GM19438 (cell line): ENCODE measurements at regions not wholly inside any gene's neighbourhood (a gene's known extent, or its start where the extent isn't known, plus 50 kb on each side); places are given as distances from the start of the nearest gene placed in this dataset.

Experiments
- ATAC-seq: cut with Tn5 transposase; IDR thresholded peaks from one replicate; pipeline ENCODE4 v1.9.1; 2021; ENCODE audit warnings: low read depth; ENCODE audit not compliant: unreplicated experiment

- no peak for ATAC-seq
These were observed 541.4 kb downstream of the TCERG1L start for GRCh38 chr10:130770018-130770630.

DNA sequence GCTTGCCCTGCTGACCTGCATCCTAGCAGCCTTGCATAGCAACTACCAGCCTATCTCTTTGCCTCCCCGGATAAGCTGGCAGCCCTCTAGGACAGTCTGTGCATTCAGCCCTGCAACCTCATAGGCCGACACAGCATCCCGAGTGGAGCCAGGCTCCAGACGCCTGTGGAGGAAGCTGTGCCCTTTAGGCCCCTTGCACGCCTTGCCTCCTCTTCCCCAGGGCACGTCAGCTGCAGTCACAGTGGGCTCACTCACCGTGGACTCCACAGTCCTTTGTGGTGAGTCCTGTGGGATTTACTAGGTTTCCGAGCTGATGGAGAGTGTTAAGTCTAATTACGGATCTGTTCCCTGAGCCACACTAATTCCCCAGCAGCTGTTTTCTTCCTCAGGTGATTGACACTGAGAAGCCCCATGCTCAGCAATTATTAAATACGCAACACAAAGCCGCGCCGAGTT, 540.0 kb downstream of the TCERG1L start:
- ATAC-seq = no peak

DNA sequence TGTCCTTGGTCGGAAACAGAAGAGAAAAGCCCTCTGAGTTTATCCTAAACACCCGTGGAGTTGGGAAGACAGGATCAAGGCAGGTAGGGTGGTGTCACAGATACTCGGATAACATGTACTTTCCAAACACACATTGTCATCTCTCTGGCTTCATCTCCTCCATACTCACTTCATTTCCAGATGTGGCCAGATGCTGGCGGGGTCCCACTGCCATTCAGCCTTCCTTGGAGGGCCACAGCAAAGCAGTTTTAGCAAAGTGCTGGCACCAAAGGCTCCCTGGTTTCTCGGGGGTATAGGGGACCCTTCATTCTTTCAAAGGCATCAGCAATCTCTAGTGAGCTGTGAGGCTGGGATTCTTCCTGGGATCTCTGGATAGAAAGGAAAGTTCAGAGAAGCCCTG, 539.5 kb downstream of the TCERG1L start:
- no peak for ATAC-seq

DNA sequence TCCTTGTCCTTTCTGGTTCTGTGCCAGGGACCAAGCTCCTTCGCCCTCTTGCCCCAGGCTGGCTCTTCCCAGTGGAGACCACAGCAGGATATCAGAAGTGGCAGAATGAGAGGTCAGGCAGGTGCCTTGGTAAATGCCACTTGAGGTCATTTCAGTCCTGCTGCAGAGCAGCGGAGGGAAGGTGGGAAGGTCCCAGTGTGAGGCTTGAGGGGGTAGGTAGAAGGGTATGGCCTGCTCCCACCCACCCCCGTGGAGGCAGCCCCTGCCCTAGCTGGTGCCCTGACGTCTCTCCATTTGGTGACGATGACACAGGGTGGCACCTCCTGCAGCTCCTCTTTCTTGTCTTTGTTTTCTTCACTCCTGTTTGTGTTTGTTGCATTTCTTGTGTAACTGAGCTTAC, 538.8 kb downstream of the TCERG1L start:
- no peak for ATAC-seq

DNA sequence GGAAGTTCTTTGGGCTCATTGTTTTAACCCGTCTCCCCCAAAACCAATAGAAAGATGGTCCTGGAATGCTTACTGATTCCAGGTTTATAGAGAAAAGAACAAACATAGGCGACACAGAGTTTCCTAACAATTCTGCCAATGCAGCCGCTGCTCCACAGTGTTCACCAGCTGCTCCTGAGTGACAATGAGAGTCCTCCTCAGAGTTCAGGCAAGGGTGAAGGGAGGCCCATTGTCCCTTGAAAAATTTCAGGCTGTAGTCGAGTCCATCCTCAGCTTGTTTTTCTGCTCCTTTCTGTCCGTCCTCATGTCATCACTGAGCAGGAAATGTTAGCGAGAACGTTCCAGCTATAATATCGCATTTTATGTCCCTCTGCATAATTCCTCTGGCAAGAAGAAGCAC, 537.6 kb downstream of the TCERG1L start:
- no peak for ATAC-seq

DNA sequence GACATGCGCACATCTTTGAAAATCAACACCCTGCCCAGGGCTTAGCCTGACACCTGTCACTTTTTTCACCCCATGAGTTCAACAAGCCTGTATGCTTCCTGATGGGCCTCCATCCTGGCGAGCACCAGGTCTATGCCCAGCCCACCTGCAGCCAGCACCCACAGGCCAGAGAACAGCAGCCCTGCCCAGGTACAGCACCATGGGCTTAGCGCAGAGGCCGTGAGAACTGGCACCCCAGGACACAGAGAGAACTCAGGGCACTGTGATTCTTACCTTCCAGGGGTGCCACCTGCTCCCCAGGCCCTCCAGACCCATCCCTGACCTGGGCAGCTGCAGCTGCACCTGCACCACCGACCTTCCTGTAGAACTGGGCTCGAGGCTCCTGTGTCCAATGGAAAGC, 536.6 kb downstream of the TCERG1L start:
- no peak for ATAC-seq

- no peak for ATAC-seq
These were observed 536.2 kb downstream of the TCERG1L start for GRCh38 chr10:130775311-130775710.

DNA sequence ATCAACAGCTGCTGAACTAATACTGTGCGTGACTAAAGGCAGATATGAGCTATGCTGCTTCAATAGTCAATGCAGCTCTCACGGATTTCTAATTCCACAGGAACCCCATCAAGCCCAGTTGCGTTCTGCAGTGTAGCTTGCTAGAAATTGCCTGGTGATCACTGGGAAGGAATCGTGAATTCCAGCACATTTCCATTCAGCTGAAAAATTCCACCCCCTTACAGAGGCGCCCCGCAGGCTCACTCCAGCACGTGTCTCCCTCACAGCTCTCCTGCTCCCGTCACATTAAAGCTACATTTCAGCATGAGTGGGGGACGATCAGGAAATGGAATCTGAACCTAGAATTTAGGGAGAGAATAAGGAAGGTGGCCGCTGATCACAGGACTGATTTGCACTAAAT, 534.8 kb downstream of the TCERG1L start:
- ATAC-seq = no peak

DNA sequence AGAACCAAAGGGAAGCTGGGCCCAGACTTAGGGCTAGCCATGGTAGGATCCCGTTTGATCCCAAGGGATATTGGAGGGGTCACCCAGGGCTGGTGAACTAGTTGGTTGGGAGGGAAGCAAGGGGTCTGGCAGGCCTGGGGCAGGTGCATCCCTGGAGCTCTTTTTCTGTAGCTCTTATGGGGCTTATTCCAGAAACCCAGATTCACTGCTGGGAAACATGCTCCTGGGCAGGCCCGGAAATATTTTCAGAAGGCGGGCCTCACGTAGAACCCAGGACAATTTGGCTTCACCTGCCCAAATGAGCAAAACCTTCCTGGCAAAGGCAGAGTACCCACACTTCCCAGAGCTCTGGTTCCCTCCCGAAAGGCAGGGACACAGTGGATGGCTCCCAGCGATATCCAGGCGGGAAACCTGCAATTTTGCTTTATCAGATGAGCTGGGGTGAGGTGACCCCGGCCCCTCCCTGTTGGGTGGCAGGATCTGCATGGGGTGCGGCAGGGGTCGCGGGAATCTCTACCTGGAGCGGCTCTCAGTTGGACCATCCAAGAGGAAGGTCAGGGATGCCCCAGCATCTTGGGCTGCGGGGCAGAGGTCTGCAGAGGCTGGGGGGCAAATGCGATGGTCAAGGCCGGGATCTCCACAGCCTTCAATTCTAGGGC, 533.9 kb downstream of the TCERG1L start:
- ATAC-seq = no peak

- no peak for ATAC-seq
These were observed 533.4 kb downstream of the TCERG1L start for GRCh38 chr10:130778166-130778545.

DNA sequence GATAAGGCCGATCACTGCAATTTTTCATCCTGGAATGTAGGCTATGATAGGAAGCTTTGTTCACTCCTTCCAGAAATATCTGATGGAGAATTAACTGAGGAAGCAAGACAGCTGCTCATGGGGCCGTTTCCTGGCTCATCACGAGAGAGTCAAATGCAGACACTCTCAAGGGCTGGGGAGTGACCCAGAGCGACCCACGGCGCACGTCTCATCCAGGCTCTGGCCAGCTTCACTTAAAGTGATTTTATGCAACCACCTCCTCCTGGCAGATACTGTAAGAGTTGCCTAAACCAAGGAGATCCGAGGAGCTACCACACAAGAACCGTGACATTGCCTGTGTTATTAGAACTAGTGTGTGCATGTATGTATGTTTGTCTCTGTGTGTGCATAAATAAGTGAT, 530.8 kb downstream of the TCERG1L start:
- ATAC-seq = no peak

GRCh38 chr10:130781206-130781605, 530.3 kb downstream of the TCERG1L start:
- ATAC-seq = no peak

DNA sequence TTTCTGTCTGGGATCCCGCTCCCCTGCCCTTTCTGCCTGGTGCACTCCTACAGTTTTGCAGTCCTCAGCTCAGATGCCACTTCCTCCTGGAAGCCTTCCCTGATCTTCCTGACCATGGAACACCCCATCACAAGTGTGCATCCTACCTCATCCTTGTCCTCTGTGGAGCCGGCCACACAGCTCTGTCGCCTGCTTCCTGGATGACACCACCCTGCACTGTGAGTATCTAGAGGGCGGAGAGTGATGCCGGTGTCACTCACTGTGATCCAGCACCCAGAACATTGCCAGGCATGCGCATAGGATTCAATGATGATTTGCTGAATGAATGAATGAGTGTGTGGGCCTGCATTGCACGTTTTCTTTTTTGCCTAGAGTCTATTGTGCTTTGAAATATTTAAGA, 529.9 kb downstream of the TCERG1L start:
- ATAC-seq = no peak

DNA sequence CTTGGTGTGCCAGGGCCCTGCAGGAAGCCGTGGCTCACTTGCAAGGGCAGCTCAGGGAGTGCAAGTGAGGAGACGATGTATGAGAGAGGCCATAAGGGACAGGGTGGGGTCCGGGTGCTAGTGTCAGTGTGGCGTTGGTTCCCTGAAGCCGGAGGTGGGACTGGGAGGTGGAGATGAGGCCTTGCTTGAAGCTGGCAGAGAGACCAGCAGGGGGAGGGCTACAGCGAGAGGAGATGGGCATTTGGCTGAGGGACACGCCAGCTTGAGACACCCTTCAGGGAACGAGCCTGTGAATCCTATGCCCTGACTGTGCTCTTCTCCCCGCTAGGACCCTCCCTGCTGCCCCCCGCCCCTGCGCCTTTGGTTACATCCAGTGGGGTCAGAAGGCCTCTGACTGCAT, 529.1 kb downstream of the TCERG1L start:
- no peak for ATAC-seq

DNA sequence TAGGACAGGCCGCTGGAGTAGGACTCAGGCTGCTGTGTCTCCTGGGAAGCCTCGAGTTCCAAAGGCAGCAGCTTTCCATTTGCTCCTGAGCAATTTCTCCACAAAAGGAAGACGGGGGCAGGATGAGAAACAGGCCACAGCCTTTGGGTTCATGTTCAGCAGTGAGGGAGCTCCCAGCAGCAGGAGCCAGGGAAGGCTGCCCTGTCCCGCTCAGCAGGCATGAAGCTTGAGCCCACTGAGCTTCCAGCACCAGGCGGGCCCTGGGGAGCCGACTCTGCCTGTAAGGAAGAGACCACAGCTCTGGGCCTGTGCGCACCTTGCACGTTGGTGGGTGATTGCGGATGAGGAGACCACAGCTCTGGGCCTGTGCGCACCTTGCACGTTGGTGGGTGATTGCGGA, 527.2 kb downstream of the TCERG1L start:
- no peak for ATAC-seq

DNA sequence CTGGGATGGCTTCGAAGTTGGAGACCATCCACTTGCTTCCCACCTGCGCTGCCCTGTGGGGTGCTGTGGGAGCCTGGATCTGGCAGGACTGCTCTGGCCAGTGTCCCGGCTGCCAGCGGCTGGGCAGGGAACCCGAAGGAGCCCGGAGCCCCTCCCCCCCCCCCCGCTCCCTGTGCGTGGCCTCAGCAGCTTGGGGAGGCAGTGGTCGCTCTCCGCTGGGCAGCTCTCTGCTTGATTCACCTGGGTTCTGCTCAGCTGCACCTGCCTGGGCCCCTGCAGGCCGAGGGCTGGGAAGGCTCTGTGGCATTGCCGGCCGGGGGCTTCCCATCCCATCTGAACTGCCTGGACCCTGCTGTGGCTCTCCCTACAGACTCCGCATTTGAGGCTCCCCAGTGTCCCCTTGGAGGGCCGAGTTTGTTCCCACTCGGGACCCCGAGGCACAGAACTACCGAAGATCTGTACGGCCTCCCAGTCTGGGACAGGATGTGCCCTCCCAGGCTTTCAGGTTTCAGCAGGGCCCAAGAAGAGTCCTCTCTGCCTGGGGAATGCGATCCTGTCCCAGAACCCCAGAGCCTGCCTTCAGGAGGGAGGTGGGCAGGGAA, 525.1 kb downstream of the TCERG1L start:
- no peak for ATAC-seq

GRCh38 chr10:130787243-130787642, 524.3 kb downstream of the TCERG1L start:
- no peak for ATAC-seq

DNA sequence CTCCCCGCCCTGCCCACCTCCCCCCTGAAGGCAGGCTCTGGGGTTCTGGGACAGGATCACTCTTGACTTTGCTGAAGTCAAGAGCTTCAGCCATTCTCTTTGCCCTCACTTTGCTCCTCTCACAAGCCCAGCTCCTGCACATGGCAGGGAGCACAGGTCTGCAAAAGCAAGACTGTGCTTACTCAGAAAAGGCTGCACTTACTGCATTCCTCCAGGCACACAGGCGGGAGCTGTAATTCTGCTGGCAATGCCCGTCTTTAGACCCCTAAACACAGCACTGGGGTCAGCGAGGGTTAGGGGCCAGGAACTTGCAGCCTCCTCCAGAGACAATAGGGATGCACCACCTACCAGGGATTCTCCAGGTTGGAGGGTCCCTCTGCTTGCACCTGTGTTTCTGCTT, 523.7 kb downstream of the TCERG1L start:
- no peak for ATAC-seq

GRCh38 chr10:130790339-130790738, 521.2 kb downstream of the TCERG1L start:
- ATAC-seq = no peak

DNA sequence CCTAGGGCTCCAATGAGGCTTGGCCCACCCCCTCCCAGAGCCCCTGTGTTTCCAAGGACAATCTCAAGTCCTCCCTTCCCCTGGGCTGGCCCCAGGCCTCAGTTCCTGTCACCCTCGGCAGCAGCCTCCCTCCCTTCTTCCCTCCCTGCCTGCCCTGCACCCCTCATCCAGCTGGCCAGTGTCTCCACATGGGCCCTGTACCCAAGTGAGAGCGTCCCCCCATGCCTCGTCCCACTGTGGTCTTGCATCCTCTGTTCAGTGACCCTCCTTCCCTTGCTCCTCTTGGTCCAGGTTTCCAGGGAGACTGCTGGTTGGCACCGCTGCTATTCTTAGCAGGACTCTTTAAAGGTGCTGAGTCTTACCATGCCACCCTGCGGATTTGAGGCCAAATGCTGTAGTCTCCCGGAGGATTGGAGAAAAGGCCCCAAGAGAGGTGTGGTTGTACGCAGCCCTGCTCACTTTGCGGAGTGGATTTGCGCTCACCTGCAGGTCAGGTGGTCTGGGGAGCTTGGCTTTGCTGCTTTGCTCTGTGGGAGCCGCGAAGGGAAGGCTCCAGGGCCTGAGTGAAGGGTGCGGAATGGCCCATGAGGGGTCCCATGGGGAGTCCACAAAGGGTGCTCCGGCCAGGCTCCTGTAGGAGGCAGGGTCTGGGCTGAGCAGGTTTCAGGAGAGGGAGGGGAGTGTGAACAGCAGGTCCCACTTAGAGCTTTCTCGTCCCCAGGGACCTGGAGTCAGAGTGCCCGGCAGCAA, 519.2 kb downstream of the TCERG1L start:
- ATAC-seq = no peak

GRCh38 chr10:130795819-130796218, 515.7 kb downstream of the TCERG1L start:
- no peak for ATAC-seq
